GM23338 (cell line): ENCODE measurements at regions not wholly inside any gene's neighbourhood (a gene's known extent, or its start where the extent isn't known, plus 50 kb on each side); places are given as distances from the start of the nearest gene placed in this dataset.

Experiments used
- CREB1 ChIP-seq: fragments of 250-450 bp; sonication (Bioruptor Pico); IDR thresholded peaks from 2 replicates; pipeline ENCODE4 v1.5.0; 2020; ENCODE audit warnings: low read depth, mild to moderate bottlenecking, moderate library complexity
- CTCF ChIP-seq, 2 experiments: fragments of 200-600 bp in 1 of 2; sonication (generic) in 1 of 2; conservative IDR thresholded peaks; 2 replicates each; pipeline versions ENCODE4 v1.5.1 to v1.6.1; 2016 to 2017; ENCODE audit warnings: antibody characterized with exemption in 2 of 2, low read depth in 2 of 2, mild to moderate bottlenecking in 2 of 2, moderate library complexity in 1 of 2
- EZH2 ChIP-seq: fragments of 200-600 bp; sonication (generic); IDR thresholded peaks from one replicate; pipeline ENCODE4 v1.8.0; 2017; ENCODE audit warnings: antibody characterized with exemption, mild to moderate bottlenecking, low read depth; ENCODE audit not compliant: unreplicated experiment
- EZH2phosphoT487 ChIP-seq: fragments of 200-600 bp; sonication (generic); IDR thresholded peaks from one replicate; pipeline ENCODE4 v1.8.1; 2018; ENCODE audit warnings: antibody characterized with exemption; ENCODE audit not compliant: unreplicated experiment
- POLR2AphosphoS5 ChIP-seq: IDR thresholded peaks from 2 replicates; pipeline ENCODE4 v1.6.1; 2016; ENCODE audit warnings: antibody characterized with exemption, low read depth
- REST ChIP-seq: IDR thresholded peaks from one replicate; pipeline ENCODE4 v1.6.1; 2018; ENCODE audit warnings: antibody characterized with exemption; ENCODE audit not compliant: unreplicated experiment

GRCh38 chr17:33765871-33766270 lies 472.8 kb upstream of the ASIC2 start:
- TF ChIP-seq POLR2AphosphoS5 (no peak), CTCF (conservative IDR thresholded peaks at IDR 0.05; ENCODE audit: low read depth in 2 of 2) (no peak), CREB1 (CRISPR knock-in tag) (no peak), REST (no peak), EZH2 (no peak), EZH2phosphoT487 (no peak)
